Colon (tissue), 2 donors: ENCODE measurements at regions not wholly inside any gene's neighbourhood (a gene's known extent, or its start where the extent isn't known, plus 50 kb on each side); places are given as distances from the start of the nearest gene placed in this dataset.

ENCODE experiments used
- FAIRE-seq: peaks from 2 replicates; lab custom pipeline; 2012; peaks lifted over from hg19 to GRCh38; lab: Jason Lieb, UNC
- donor health status: control.
- donor health status: control.

GRCh38 chr2:55973673-55974072, 50.1 kb upstream of the EFEMP1 start:
- FAIRE-seq, result no peak

- FAIRE-seq, result no peak
Measured at GRCh38 chr2:55976681-55977080, 53.1 kb upstream of the EFEMP1 start.

DNA sequence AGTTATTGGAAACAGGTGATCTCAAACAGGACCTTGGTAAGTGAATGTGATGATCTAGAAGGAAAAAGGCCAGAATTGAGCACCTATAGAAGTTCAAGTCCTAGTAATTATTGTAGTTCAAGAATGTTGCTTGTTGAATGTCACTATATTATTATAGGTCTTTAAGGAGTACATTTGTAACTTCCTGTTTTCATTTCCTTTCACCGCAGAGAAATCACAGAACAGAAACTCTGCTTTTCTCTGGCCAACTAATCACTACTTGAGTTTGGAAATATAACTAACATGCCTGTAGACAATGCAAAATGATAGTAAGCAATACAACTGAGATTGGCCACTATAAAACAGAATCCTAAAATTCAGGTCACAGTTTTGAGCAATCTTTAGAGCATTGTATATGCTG, 61.8 kb upstream of the EFEMP1 start:
- no peak for FAIRE-seq

DNA sequence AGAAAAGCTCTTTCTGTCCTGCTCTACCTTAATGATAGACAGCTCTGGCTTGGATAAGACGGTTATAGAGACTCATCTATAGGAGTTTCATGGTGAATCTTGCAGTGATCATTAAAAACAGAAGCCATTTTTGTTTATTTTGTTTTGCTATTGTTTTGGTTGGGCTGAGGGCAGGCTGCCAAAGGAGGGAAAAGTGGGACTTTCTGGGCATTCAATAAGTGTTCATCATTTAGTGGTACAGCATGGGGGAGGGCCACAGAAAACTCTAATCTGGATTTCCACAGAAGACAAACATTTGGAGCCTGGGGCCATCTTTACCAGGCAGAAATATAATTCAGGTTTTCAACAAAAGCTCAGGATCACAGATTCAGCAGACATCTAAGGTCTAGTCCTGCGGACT, 62.4 kb upstream of the EFEMP1 start:
- FAIRE-seq, result no peak

GRCh38 chr2:55986700-55987440, 63.3 kb upstream of the EFEMP1 start:
- no peak for FAIRE-seq

- FAIRE-seq, result no peak
Measured at GRCh38 chr2:55989405-55989804, 65.8 kb upstream of the EFEMP1 start.

DNA sequence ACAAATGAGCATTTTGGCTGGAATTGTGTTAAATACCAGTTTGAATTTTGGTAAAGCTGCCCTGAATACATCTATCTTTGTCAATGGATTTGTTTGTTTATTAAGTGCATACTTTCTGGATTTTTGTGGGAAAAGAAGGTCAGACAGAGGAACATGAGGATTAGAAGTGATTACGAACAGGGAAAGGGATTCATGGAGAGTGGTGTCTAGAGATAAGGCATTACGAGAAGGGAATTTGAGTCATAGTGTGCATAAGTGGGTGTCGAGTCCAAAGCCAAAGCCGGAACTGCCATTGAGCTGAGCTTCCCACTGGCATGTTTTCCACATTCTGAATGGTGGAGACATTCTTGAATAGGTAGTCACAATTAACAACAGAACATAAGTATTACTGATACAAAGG, 68.9 kb upstream of the EFEMP1 start:
- FAIRE-seq, result no peak

GRCh38 chr2:55993685-55994084, 70.1 kb upstream of the EFEMP1 start:
- FAIRE-seq, result no peak

GRCh38 chr2:55995211-55995610, 71.6 kb upstream of the EFEMP1 start:
- no peak for FAIRE-seq

DNA sequence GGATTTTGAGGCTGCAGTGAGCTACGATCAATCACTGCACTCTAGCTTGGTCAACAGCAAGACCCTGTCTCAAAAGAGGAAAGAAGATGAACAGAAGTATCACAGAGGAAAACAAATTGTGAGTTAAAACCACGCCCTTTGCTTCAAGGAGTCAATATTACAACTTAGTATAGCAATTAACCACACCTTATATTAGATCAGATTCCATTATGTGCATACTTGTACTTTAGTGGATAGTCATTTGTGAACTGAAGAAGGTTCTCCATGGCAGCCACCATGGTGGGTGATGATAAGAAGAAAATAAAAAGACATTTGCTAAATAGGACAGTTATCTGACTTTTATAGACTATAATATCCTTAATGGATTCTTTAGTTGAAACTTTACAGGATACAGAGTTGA, 72.3 kb upstream of the EFEMP1 start:
- FAIRE-seq, result no peak

- no peak for FAIRE-seq
Measured at GRCh38 chr2:55999231-55999630, 75.6 kb upstream of the EFEMP1 start.

- no peak for FAIRE-seq
Measured at GRCh38 chr2:55999790-56000189, 76.2 kb upstream of the EFEMP1 start.

GRCh38 chr2:56001947-56002346, 78.4 kb upstream of the EFEMP1 start:
- FAIRE-seq, result no peak

- FAIRE-seq, result no peak
Measured at GRCh38 chr2:56008661-56009431, 85.3 kb upstream of the EFEMP1 start.

- no peak for FAIRE-seq
Measured at GRCh38 chr2:56009758-56010458, 86.3 kb upstream of the EFEMP1 start.

DNA sequence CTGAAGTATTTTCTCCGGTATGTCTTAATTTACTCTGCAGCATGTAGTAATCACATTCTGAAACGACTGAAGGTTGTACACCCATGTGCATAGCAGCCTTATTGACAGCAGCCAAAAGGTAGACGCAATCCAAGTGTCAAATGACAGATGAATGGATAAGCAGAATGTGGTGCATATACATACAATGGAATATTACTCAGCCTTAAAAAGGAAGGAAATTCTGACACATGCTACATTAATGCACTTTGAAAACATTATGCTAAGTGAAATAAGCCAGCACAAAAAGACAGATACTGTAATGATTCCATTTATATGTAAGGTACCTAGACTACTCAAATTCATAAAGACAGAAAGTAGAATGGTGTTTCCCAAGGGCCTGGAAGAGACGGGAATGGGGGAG, 88.0 kb upstream of the EFEMP1 start:
- no peak for FAIRE-seq

GRCh38 chr2:56012221-56012765, 88.7 kb upstream of the EFEMP1 start:
- FAIRE-seq, result no peak

- no peak for FAIRE-seq
Measured at GRCh38 chr2:56013475-56013874, 89.9 kb upstream of the EFEMP1 start.

- peak; percentile 41 for FAIRE-seq
Measured at GRCh38 chr2:56014046-56014730, 90.6 kb upstream of the EFEMP1 start.

- FAIRE-seq, result no peak
Measured at GRCh38 chr2:56015711-56016115, 92.1 kb upstream of the EFEMP1 start.

- no peak for FAIRE-seq
Measured at GRCh38 chr2:56017784-56018183, 94.2 kb upstream of the EFEMP1 start.

GRCh38 chr2:56018267-56018666, 94.7 kb upstream of the EFEMP1 start:
- FAIRE-seq, result no peak
